ENCODE measurements at regions not wholly inside any gene's neighbourhood (a gene's known extent, or its start where the extent isn't known, plus 50 kb on each side); places are given as distances from the start of the nearest gene placed in this dataset.

DNA sequence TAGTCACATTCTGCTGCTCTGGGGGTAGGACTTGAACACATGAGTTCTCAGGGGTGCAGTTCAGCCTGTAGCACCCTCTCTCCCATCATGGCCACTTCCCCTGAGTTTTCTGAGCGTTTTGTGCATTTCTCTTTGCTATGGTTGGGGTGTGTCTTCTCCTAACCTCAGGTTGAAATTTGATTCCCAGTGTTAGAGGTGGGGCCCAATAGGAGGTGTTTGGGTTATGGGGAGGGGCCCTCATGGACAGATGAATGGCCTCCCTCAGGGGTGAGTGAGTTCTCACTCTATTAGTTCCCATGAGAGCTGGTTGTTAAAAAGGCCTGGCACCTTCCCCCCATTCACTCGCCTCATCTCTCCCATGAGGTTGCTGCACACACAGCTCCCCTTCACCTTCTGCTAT is 101.1 kb downstream of the FOXL1 start:
- Histone ChIP-seq H3K79me2 (ENCODE audit: insufficient read depth, low read length) (no peaks in the 10 kb centered on the region), H3K9ac (ENCODE audit: low read length) (peak overlapping the region; percentile 18), H2AFZ (ENCODE audit: low read depth, low read length) (no peak overlapping the region), H3K9me3 (ENCODE audit: insufficient read depth, low read depth, low read length) (peaks cover 3% of the 10 kb centered on the region), H3K4me3 (ENCODE audit: insufficient read depth, low read depth, low read length) (no peak overlapping the region), H3K27me3 (ENCODE audit: insufficient read depth, low read length) (no peaks in the 10 kb centered on the region), H3K36me3 (ENCODE audit: insufficient read depth, low read length) (no peaks in the 10 kb centered on the region), H3K4me1 (ENCODE audit: insufficient read depth, low read length) (peaks cover 39% of the 10 kb centered on the region), H4K20me1 (ENCODE audit: insufficient read depth, low read length) (no peaks in the 10 kb centered on the region), H3K27ac (ENCODE audit: low read depth, low read length) (peak overlapping the region; percentile 89), H3K4me2 (ENCODE audit: low read length) (peak overlapping the region; percentile 8)
- H3K9me3 Mint-ChIP-seq (ENCODE audit: unreplicated experiment), result peaks cover 3% of the 10 kb centered on the region
- peaks cover 8% of the 10 kb centered on the region for H3K27me3 Mint-ChIP-seq (ENCODE audit: low read depth, unreplicated experiment)
- DNase-seq (ENCODE audit: low read depth), result no peak
- no peak overlapping the region for H3K4me3 Mint-ChIP-seq (ENCODE audit: unreplicated experiment)
- H3K27ac Mint-ChIP-seq (ENCODE audit: unreplicated experiment), result no peak overlapping the region
- no peak for FAIRE-seq
- TF ChIP-seq, protein P1, sequence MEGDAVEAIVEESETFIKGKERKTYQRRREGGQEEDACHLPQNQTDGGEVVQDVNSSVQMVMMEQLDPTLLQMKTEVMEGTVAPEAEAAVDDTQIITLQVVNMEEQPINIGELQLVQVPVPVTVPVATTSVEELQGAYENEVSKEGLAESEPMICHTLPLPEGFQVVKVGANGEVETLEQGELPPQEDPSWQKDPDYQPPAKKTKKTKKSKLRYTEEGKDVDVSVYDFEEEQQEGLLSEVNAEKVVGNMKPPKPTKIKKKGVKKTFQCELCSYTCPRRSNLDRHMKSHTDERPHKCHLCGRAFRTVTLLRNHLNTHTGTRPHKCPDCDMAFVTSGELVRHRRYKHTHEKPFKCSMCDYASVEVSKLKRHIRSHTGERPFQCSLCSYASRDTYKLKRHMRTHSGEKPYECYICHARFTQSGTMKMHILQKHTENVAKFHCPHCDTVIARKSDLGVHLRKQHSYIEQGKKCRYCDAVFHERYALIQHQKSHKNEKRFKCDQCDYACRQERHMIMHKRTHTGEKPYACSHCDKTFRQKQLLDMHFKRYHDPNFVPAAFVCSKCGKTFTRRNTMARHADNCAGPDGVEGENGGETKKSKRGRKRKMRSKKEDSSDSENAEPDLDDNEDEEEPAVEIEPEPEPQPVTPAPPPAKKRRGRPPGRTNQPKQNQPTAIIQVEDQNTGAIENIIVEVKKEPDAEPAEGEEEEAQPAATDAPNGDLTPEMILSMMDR (IDR thresholded peaks at IDR 0.05; ENCODE audit: insufficient read depth, low read depth, low read length), result no peak
- TF ChIP-seq EZH2 (IDR thresholded peaks at IDR 0.05; ENCODE audit: insufficient read depth, low read length), result no peak
- H3K4me1 Mint-ChIP-seq (ENCODE audit: low read depth, unreplicated experiment), result peaks cover 21% of the 10 kb centered on the region
- peaks cover 4% of the 10 kb centered on the region for H3K36me3 Mint-ChIP-seq (ENCODE audit: low read depth, unreplicated experiment)

GRCh38 chr16:86680162-86680561 is 101.8 kb downstream of the FOXL1 start:
- H3K27me3 Mint-ChIP-seq (ENCODE audit: low read depth, unreplicated experiment), result peaks cover 8% of the 10 kb centered on the region
- FAIRE-seq, result peak; percentile 95
- no peak overlapping the region for H3K4me3 Mint-ChIP-seq (ENCODE audit: unreplicated experiment)
- H3K9me3 Mint-ChIP-seq (ENCODE audit: unreplicated experiment), result peaks cover 3% of the 10 kb centered on the region
- H3K4me2 ChIP-seq (ENCODE audit: low read length), result peak overlapping the region; percentile 69
- no peaks in the 10 kb centered on the region for H4K20me1 ChIP-seq (ENCODE audit: insufficient read depth, low read length)
- peak overlapping the region; percentile 77 for H3K9ac ChIP-seq (ENCODE audit: low read length)
- peaks cover 39% of the 10 kb centered on the region for H3K4me1 ChIP-seq (ENCODE audit: insufficient read depth, low read length)
- no peaks in the 10 kb centered on the region for H3K36me3 ChIP-seq (ENCODE audit: insufficient read depth, low read length)
- H3K4me3 ChIP-seq (ENCODE audit: insufficient read depth, low read depth, low read length), result no peak overlapping the region
- TF ChIP-seq, protein P1 (IDR thresholded peaks at IDR 0.05; ENCODE audit: insufficient read depth, low read depth, low read length), result no peak
- no peak for TF ChIP-seq EZH2 (IDR thresholded peaks at IDR 0.05; ENCODE audit: insufficient read depth, low read length)
- H3K9me3 ChIP-seq (ENCODE audit: insufficient read depth, low read depth, low read length), result peaks cover 3% of the 10 kb centered on the region
- no peaks in the 10 kb centered on the region for H3K27me3 ChIP-seq (ENCODE audit: insufficient read depth, low read length)
- DNase-seq (ENCODE audit: low read depth), result peak; percentile 93
- peak overlapping the region; percentile 89 for H3K27ac ChIP-seq (ENCODE audit: low read depth, low read length)
- no peak overlapping the region for H2AFZ ChIP-seq (ENCODE audit: low read depth, low read length)
- peaks cover 4% of the 10 kb centered on the region for H3K36me3 Mint-ChIP-seq (ENCODE audit: low read depth, unreplicated experiment)
- no peaks in the 10 kb centered on the region for H3K79me2 ChIP-seq (ENCODE audit: insufficient read depth, low read length)
- no peak overlapping the region for H3K27ac Mint-ChIP-seq (ENCODE audit: unreplicated experiment)
- H3K4me1 Mint-ChIP-seq (ENCODE audit: low read depth, unreplicated experiment), result peaks cover 21% of the 10 kb centered on the region

DNA sequence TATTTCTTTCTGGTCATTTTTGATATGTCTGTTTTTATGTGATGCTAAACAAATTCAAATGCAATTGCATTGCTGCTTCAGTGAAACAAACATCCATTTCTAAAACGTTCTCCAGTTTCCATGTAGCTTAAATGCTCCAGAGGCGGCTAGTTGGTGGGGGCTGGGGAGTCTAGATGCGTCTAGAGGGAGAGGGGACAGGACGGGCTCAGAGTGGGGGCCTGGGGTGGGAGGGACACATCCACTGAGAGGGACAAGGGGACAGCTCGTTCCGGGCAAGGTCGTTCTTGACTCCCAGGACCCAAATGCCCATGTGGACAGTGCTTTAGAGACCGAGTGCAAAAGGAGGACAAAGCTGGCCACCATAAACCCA is 102.3 kb downstream of the FOXL1 start:
- Histone ChIP-seq H3K9ac (ENCODE audit: low read length) (peak overlapping the region; percentile 77), H3K27me3 (ENCODE audit: insufficient read depth, low read length) (no peaks in the 10 kb centered on the region), H3K9me3 (ENCODE audit: insufficient read depth, low read depth, low read length) (peaks cover 3% of the 10 kb centered on the region), H3K36me3 (ENCODE audit: insufficient read depth, low read length) (no peaks in the 10 kb centered on the region), H3K79me2 (ENCODE audit: insufficient read depth, low read length) (no peaks in the 10 kb centered on the region), H3K4me1 (ENCODE audit: insufficient read depth, low read length) (peaks cover 35% of the 10 kb centered on the region), H3K27ac (ENCODE audit: low read depth, low read length) (peak overlapping the region; percentile 89), H3K4me3 (ENCODE audit: insufficient read depth, low read depth, low read length) (no peak overlapping the region), H3K4me2 (ENCODE audit: low read length) (peak overlapping the region; percentile 69), H2AFZ (ENCODE audit: low read depth, low read length) (peak overlapping the region; percentile 61), H4K20me1 (ENCODE audit: insufficient read depth, low read length) (no peaks in the 10 kb centered on the region)
- Mint-ChIP-seq H3K4me1 (ENCODE audit: low read depth, unreplicated experiment) (peaks cover 20% of the 10 kb centered on the region), H3K4me3 (ENCODE audit: unreplicated experiment) (no peak overlapping the region), H3K36me3 (ENCODE audit: low read depth, unreplicated experiment) (peaks cover 4% of the 10 kb centered on the region), H3K27me3 (ENCODE audit: low read depth, unreplicated experiment) (peaks cover 8% of the 10 kb centered on the region), H3K27ac (ENCODE audit: unreplicated experiment) (no peak overlapping the region), H3K9me3 (ENCODE audit: unreplicated experiment) (peaks cover 3% of the 10 kb centered on the region)
- FAIRE-seq (no peak), DNase-seq (ENCODE audit: low read depth) (no peak)
- no peak for TF ChIP-seq EZH2 (IDR thresholded peaks at IDR 0.05; ENCODE audit: insufficient read depth, low read length)

Data from astrocyte (in vitro differentiated cells and primary cell).